GM12892 (cell line): ENCODE measurements at regions not wholly inside any gene's neighbourhood (a gene's known extent, or its start where the extent isn't known, plus 50 kb on each side); places are given as distances from the start of the nearest gene placed in this dataset.

Experiments used
- POLR2AphosphoS5 ChIP-seq: IDR thresholded peaks from 2 replicates; pipeline ENCODE4 v1.6.1; 2011; ENCODE audit warnings: low read depth, low read length, control low read depth
- TAF1 ChIP-seq: IDR thresholded peaks from 2 replicates; pipeline ENCODE4 v1.6.1; 2011; ENCODE audit warnings: low read depth, mild to moderate bottlenecking, control low read depth, low read length, borderline replicate concordance

DNA sequence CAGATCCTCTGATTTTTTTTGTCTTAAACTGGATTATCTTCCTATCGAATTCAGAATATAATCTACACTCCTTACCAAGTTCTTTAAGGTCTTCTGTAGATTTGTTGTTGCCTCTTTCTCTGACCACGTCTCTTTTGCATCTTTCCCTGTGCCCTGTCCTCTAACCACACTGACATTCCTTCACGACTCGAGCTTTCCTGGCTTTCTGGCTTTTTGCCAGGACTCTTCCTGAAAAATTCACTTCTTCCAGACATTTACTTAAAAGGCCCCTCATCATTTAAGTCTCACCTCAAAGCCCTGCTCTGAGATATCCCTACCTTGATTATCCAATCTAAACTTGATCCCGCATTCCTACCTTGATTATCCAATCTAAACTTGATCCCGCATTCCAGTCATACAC, 422.3 kb upstream of the DCN start:
- no peak for TF ChIP-seq POLR2AphosphoS5
- TF ChIP-seq TAF1: no peak
